Esophagus squamous epithelium (tissue), 5 donors: ENCODE measurements at regions not wholly inside any gene's neighbourhood (a gene's known extent, or its start where the extent isn't known, plus 50 kb on each side); places are given as distances from the start of the nearest gene placed in this dataset.
"Not testable (repeated sequence)": the region's sequence is repeated elsewhere in the genome, so short reads cannot be mapped to it uniquely, and the experiment has no call there.

Experiments
- DNase-seq: peaks from one replicate; lab custom pipeline; 2025; lab: John Stamatoyannopoulos, UW
- H3K27ac ChIP-seq, 4 donors: fragments of 200-600 bp; sonication (generic); one replicate each; pipeline ENCODE4 v1.5.1; 2016 to 2019; ENCODE audit warnings: mild to moderate bottlenecking in 1 of 4
- H3K27me3 ChIP-seq, 4 donors: fragments of 200-600 bp; sonication (generic); 1 replicate in 3 of 4; 2 replicates in 1 of 4; pipeline versions ENCODE4 v1.5.1 to v1.6.0; 2017 to 2021; ENCODE audit warnings: antibody characterized with exemption in 1 of 4
- H3K36me3 ChIP-seq, 3 donors: fragments of 200-600 bp; sonication (generic); one replicate each; pipeline ENCODE4 v1.5.1; 2016 to 2019
- H3K4me1 ChIP-seq, 3 donors: fragments of 200-600 bp; sonication (generic); one replicate each; pipeline ENCODE4 v1.5.1; 2017 to 2019
- H3K4me3 ChIP-seq, 4 donors: fragments of 200-600 bp; sonication (generic); 1 replicate in 3 of 4; 2 replicates in 1 of 4; pipeline ENCODE4 v1.5.1; 2016 to 2019; ENCODE audit warnings: mild to moderate bottlenecking in 2 of 4, moderate library complexity in 1 of 4
- H3K9me3 ChIP-seq, 3 donors: fragments of 200-600 bp; sonication (generic); one replicate each; pipeline ENCODE4 v1.5.1; 2016 to 2019
- POLR2A ChIP-seq, 4 donors: fragments of 450-650 bp; IDR thresholded peaks; one replicate each; pipeline ENCODE4 v1.6.1; 2017; ENCODE audit warnings: antibody characterized with exemption in 4 of 4, mild to moderate bottlenecking in 4 of 4, moderate library complexity in 3 of 4
- WGBS, 2 donors: methylation state at CpG; one replicate each; pipeline ENCODE4 v1.1.5; 2018; 5-methylcytosine and 5-hydroxymethylcytosine counted together
- intact Hi-C: fragments of 100-400 bp; cut with DNase I; formaldehyde crosslinking; loops from one replicate; pipeline ENCODE4 v1.15.0; 2022
- TF ChIP-seq, protein P1 (sequence below), 6 experiments: fragments of 450-650 bp in 4 of 6; fragments of 200-600 bp in 2 of 6; sonication (generic) in 2 of 6; IDR thresholded peaks; one replicate each; pipeline ENCODE4 v1.5.1; 2016 to 2019; ENCODE audit warnings: antibody characterized with exemption in 6 of 6, mild to moderate bottlenecking in 4 of 6, moderate library complexity in 4 of 6
- donor health status: DM: yes; HTN: yes; CAD: no.

DNA sequence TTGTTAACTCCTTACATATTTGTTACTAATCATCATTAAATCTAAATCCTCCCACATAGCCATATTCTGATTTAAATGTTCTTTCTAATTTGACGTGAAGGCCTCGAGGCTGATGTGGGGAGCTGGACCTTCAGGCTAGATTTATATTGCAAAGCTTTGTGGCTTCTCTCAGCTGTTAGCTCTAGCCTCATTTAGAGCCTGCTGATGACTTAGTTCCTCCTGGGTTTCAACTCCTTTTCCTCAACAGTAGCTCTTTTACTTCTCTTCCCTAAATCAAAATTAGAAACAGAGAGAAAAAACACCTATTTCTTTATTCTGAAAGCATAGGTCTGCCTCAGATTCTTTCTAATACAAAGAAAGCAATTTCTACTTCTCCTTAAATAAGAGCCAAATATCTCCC lies 477.5 kb upstream of the CCDC196 start:
- Histone ChIP-seq H3K9me3 (no peaks in the 10 kb centered on the region), H3K27me3 (no peaks in the 10 kb centered on the region), H3K4me3 (no peak overlapping the region), H3K4me1 (no peaks in the 10 kb centered on the region), H3K27ac (no peak overlapping the region), H3K36me3 (no peaks in the 10 kb centered on the region)
- no peak for DNase-seq
- TF ChIP-seq, protein P1, sequence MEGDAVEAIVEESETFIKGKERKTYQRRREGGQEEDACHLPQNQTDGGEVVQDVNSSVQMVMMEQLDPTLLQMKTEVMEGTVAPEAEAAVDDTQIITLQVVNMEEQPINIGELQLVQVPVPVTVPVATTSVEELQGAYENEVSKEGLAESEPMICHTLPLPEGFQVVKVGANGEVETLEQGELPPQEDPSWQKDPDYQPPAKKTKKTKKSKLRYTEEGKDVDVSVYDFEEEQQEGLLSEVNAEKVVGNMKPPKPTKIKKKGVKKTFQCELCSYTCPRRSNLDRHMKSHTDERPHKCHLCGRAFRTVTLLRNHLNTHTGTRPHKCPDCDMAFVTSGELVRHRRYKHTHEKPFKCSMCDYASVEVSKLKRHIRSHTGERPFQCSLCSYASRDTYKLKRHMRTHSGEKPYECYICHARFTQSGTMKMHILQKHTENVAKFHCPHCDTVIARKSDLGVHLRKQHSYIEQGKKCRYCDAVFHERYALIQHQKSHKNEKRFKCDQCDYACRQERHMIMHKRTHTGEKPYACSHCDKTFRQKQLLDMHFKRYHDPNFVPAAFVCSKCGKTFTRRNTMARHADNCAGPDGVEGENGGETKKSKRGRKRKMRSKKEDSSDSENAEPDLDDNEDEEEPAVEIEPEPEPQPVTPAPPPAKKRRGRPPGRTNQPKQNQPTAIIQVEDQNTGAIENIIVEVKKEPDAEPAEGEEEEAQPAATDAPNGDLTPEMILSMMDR (IDR thresholded peaks at IDR 0.05) = no peak
- intact Hi-C loops = no loop called here
- WGBS, 2 donors = 58 to 71% methylated on average over 2 of the region's 2 CpGs

DNA sequence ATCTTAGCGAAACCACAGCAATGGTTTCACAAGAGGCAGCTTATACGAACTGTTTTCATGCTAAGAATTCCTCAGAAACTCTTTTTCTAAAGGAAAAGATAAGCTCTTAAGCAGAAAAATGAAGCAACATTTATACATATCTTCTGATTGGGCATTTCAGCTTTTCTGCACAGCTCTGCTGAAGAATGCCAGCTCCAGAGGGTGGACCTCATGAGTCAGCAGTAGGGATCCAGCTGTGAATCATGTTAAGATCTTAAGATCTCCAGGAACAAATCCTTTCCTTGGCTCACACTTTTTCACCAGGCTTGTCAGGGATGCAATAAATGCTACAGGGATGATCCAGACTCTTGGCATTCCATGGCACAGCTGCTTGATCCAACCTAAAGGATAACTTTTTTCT lies 477.1 kb upstream of the CCDC196 start:
- no peak overlapping the region for H3K27ac ChIP-seq
- no peak for DNase-seq
- H3K36me3 ChIP-seq = no peaks in the 10 kb centered on the region
- H3K27me3 ChIP-seq = no peaks in the 10 kb centered on the region
- intact Hi-C loops = no loop called here
- H3K9me3 ChIP-seq = no peaks in the 10 kb centered on the region
- WGBS, 2 donors = 24 to 49% methylated on average over 2 of the region's 2 CpGs
- no peak for TF ChIP-seq POLR2A (IDR thresholded peaks at IDR 0.05)
- TF ChIP-seq, protein P1 (IDR thresholded peaks at IDR 0.05) = no peak
- no peaks in the 10 kb centered on the region for H3K4me1 ChIP-seq
- H3K4me3 ChIP-seq = no peak overlapping the region

DNA sequence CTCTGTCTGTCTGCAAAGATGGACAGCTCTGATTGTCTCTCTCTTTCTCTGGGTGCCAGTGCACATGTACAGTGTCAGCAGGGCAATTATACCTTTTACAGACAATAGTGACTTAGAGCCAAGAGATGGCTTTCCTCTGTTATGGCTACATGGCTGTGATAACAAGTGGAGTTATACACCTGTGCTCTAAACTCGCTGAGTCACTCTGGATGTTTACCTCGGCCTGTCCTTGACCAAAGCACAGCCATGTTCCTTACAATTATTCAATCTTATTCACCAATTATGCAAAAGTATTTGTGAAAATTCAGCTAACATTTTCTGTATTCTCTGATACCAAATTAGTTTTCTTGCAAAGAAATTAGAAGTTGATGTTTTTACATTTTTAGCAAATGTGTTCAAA lies 475.5 kb upstream of the CCDC196 start:
- Histone ChIP-seq H3K9me3 (no peaks in the 10 kb centered on the region), H3K4me1 (no peaks in the 10 kb centered on the region), H3K36me3 (no peaks in the 10 kb centered on the region), H3K27ac (no peak overlapping the region), H3K4me3 (no peak overlapping the region), H3K27me3 (no peaks in the 10 kb centered on the region)
- intact Hi-C loops = no loop called here
- TF ChIP-seq POLR2A (IDR thresholded peaks at IDR 0.05) = no peak
- TF ChIP-seq, protein P1 (IDR thresholded peaks at IDR 0.05) = no peak
- WGBS, 2 donors = 57 to 71% methylated on average over 2 of the region's 2 CpGs
- DNase-seq = no peak

- Histone ChIP-seq H3K36me3 (no peaks in the 10 kb centered on the region), H3K9me3 (no peaks in the 10 kb centered on the region), H3K4me3 (no peak overlapping the region), H3K27ac (no peak overlapping the region), H3K27me3 (no peaks in the 10 kb centered on the region), H3K4me1 (no peaks in the 10 kb centered on the region)
- intact Hi-C loops = no loop called here
- WGBS, 2 donors = 57 to 81% methylated on average over 3 of the region's 3 CpGs
- no peak for DNase-seq
- TF ChIP-seq, protein P1 (IDR thresholded peaks at IDR 0.05) = no peak
- TF ChIP-seq POLR2A (IDR thresholded peaks at IDR 0.05) = no peak
These were observed 474.3 kb upstream of the CCDC196 start for GRCh38 chr14:66011855-66012254.

GRCh38 chr14:66013607-66014006 lies 472.6 kb upstream of the CCDC196 start:
- intact Hi-C loops, H3K27me3 ChIP-seq, H3K27ac ChIP-seq, H3K36me3 ChIP-seq, H3K4me1 ChIP-seq, H3K4me3 ChIP-seq, DNase-seq, H3K9me3 ChIP-seq: not testable (repeated sequence)
- 64 to 84% methylated on average over 9 to 13 of the region's 42 CpGs for whole genome bisulfite sequencing, 2 donors

GRCh38 chr14:66015071-66015780 lies 470.9 kb upstream of the CCDC196 start:
- H3K9me3 ChIP-seq = no peaks in the 10 kb centered on the region
- no peaks in the 10 kb centered on the region for H3K36me3 ChIP-seq
- no peaks in the 10 kb centered on the region for H3K27me3 ChIP-seq
- no peak overlapping the region for H3K27ac ChIP-seq
- DNase-seq = no peak
- 33 to 53% methylated on average over 3 of the region's 4 CpGs for WGBS, 2 donors
- TF ChIP-seq, protein P1 (IDR thresholded peaks at IDR 0.05) = no peak
- no peak for TF ChIP-seq POLR2A (IDR thresholded peaks at IDR 0.05)
- intact Hi-C loops = no loop called here
- H3K4me1 ChIP-seq = no peaks in the 10 kb centered on the region
- H3K4me3 ChIP-seq = no peak overlapping the region
